Gastrocnemius medialis (tissue), 4 donors: ENCODE measurements at regions not wholly inside any gene's neighbourhood (a gene's known extent, or its start where the extent isn't known, plus 50 kb on each side); places are given as distances from the start of the nearest gene placed in this dataset.

Experiments used
- ATAC-seq, 2 donors: fragments of 150-250 bp; one replicate each; pipeline ENCODE4 v1.9.1; 2016
- DNase-seq, 2 donors: peaks; one replicate each; pipeline ENCODE4 v3.0.0-alpha.2; 2019
- H3K27ac ChIP-seq, 4 donors: fragments of 200-600 bp; sonication (generic); 1 replicate in 1 of 4; 2 replicates in 3 of 4; pipeline ENCODE4 v1.5.1; 2016 to 2018; ENCODE audit warnings: mild to moderate bottlenecking in 2 of 4, moderate library complexity in 1 of 4
- H3K27me3 ChIP-seq, 3 donors: fragments of 200-600 bp; sonication (generic) in 2 of 3; 1 replicate in 1 of 3; 2 replicates in 2 of 3; pipeline versions ENCODE4 v1.5.1 to v1.6.0; 2016 to 2019; ENCODE audit warnings: mild to moderate bottlenecking in 1 of 3, moderate library complexity in 1 of 3
- H3K36me3 ChIP-seq, 2 donors: fragments of 200-600 bp; sonication (generic) in 1 of 2; one replicate each; pipeline ENCODE4 v1.5.1; 2017 to 2018
- H3K4me1 ChIP-seq, 2 donors: fragments of 200-600 bp; sonication (generic) in 1 of 2; one replicate each; pipeline ENCODE4 v1.5.1; 2016 to 2017; ENCODE audit warnings: mild to moderate bottlenecking in 2 of 2
- H3K4me3 ChIP-seq, 4 donors: fragments of 200-600 bp; sonication (generic) in 3 of 4; 1 replicate in 1 of 4; 2 replicates in 3 of 4; pipeline ENCODE4 v1.5.1; 2016 to 2019; ENCODE audit warnings: mild to moderate bottlenecking in 2 of 4
- H3K9me3 ChIP-seq, 3 donors: fragments of 200-600 bp; sonication (generic) in 2 of 3; 1 replicate in 1 of 3; 2 replicates in 2 of 3; pipeline ENCODE4 v1.5.1; 2016 to 2019
- CTCF ChIP-seq, 5 experiments: fragments of 450-650 bp in 3 of 5; fragments of 200-600 bp in 2 of 5; sonication (generic) in 2 of 5; IDR thresholded peaks in 4 of 5; conservative IDR thresholded peaks in 1 of 5; 1 replicate in 4 of 5; 2 replicates in 1 of 5; pipeline ENCODE4 v1.5.1; 2016 to 2019; ENCODE audit warnings: antibody characterized with exemption in 5 of 5, mild to moderate bottlenecking in 3 of 5, moderate library complexity in 3 of 5
- POLR2A ChIP-seq, 2 donors: fragments of 450-650 bp; IDR thresholded peaks; one replicate each; pipeline ENCODE4 v1.6.1; 2017; ENCODE audit warnings: antibody characterized with exemption in 2 of 2, mild to moderate bottlenecking in 2 of 2, moderate library complexity in 2 of 2
- in situ Hi-C, 4 donors: fragments of 200-750 bp; cut with MboI; loops; one replicate each; pipeline versions ENCODE4 v1.15.0 to v1.8.0; 2017; ENCODE audit warnings: low sequenced_read_pairs in 4 of 4
- intact Hi-C: fragments of 100-400 bp; cut with DNase I; formaldehyde crosslinking; loops from one replicate; pipeline ENCODE4 v1.15.1; 2023; ENCODE audit warnings: low total_unique reads

GRCh38 chr22:48702573-48703264 lies 1125.0 kb downstream of the BRD1 start:
- no peaks in the 10 kb centered on the region for H3K36me3 ChIP-seq
- intact Hi-C loops, result no loop called here
- no peaks in the 10 kb centered on the region for H3K27me3 ChIP-seq
- no peak overlapping the region for H3K4me3 ChIP-seq
- no peak for TF ChIP-seq POLR2A (IDR thresholded peaks at IDR 0.05)
- no peak for TF ChIP-seq CTCF (IDR thresholded peaks at IDR 0.05 in 4 of 5, conservative IDR thresholded peaks at IDR 0.05 in 1 of 5)
- no peak overlapping the region for H3K27ac ChIP-seq
- in situ Hi-C loops, result no loop called here
- H3K4me1 ChIP-seq, result no peaks in the 10 kb centered on the region
- H3K9me3 ChIP-seq, result no peaks in the 10 kb centered on the region
- ATAC-seq, result no peak
- DNase-seq, result no peak

- H3K27ac ChIP-seq, result no peak overlapping the region
- H3K36me3 ChIP-seq, result no peaks in the 10 kb centered on the region
- no peaks in the 10 kb centered on the region for H3K9me3 ChIP-seq
- no peak for DNase-seq
- in situ Hi-C loops (no loop called here), intact Hi-C loops (no loop called here)
- no peak for ATAC-seq
- H3K4me1 ChIP-seq, result no peaks in the 10 kb centered on the region
- H3K27me3 ChIP-seq, result no peaks in the 10 kb centered on the region
- no peak for TF ChIP-seq POLR2A (IDR thresholded peaks at IDR 0.05)
- TF ChIP-seq CTCF (IDR thresholded peaks at IDR 0.05 in 4 of 5, conservative IDR thresholded peaks at IDR 0.05 in 1 of 5), result no peak
- H3K4me3 ChIP-seq, result no peak overlapping the region
Observed at GRCh38 chr22:48701296-48702030, 1126.2 kb downstream of the BRD1 start.

GRCh38 chr22:48700566-48701295 lies 1126.9 kb downstream of the BRD1 start:
- no peak for DNase-seq
- Histone ChIP-seq H3K27me3 (no peaks in the 10 kb centered on the region), H3K27ac (no peak overlapping the region), H3K4me3 (no peak overlapping the region), H3K9me3 (no peaks in the 10 kb centered on the region), H3K36me3 (no peaks in the 10 kb centered on the region), H3K4me1 (no peaks in the 10 kb centered on the region)
- TF ChIP-seq POLR2A (IDR thresholded peaks at IDR 0.05) (no peak), CTCF (IDR thresholded peaks at IDR 0.05 in 4 of 5, conservative IDR thresholded peaks at IDR 0.05 in 1 of 5) (no peak)
- intact Hi-C loops, result no loop called here
- in situ Hi-C loops, result no loop called here
- no peak for ATAC-seq

GRCh38 chr22:48700180-48700565 lies 1127.5 kb downstream of the BRD1 start:
- no peak for DNase-seq
- H3K4me3 ChIP-seq, result no peak overlapping the region
- no peak overlapping the region for H3K27ac ChIP-seq
- intact Hi-C loops (no loop called here), in situ Hi-C loops (no loop called here)
- H3K4me1 ChIP-seq, result no peaks in the 10 kb centered on the region
- no peaks in the 10 kb centered on the region for H3K9me3 ChIP-seq
- no peak for TF ChIP-seq CTCF (IDR thresholded peaks at IDR 0.05 in 4 of 5, conservative IDR thresholded peaks at IDR 0.05 in 1 of 5)
- TF ChIP-seq POLR2A (IDR thresholded peaks at IDR 0.05), result no peak
- ATAC-seq, result no peak
- no peaks in the 10 kb centered on the region for H3K36me3 ChIP-seq
- H3K27me3 ChIP-seq, result no peaks in the 10 kb centered on the region
